K562 (cell line): ENCODE measurements at regions not wholly inside any gene's neighbourhood (a gene's known extent, or its start where the extent isn't known, plus 50 kb on each side); places are given as distances from the start of the nearest gene placed in this dataset.

Experiments used
- BHLHE40 ChIP-seq: IDR thresholded peaks from 2 replicates; pipeline ENCODE4 v1.6.1; 2011; ENCODE audit warnings: low read length, improper control_type of control experiment
- CTCF ChIP-seq, 3 experiments: IDR thresholded peaks in 2 of 3; conservative IDR thresholded peaks in 1 of 3; 2 replicates each; pipeline ENCODE4 v1.5.1; 2011 to 2012; ENCODE audit warnings: low read length in 3 of 3, mild to moderate bottlenecking in 3 of 3, control low read depth in 2 of 3, improper control_type of control experiment in 1 of 3, inconsistent platforms in 1 of 3, low read depth in 1 of 3, mixed read lengths in 1 of 3, moderate library complexity in 1 of 3; ENCODE audit not compliant: insufficient read depth in 2 of 3
- MAX ChIP-seq: sonication (generic); formaldehyde crosslinking; IDR thresholded peaks from 2 replicates; pipeline ENCODE4 v1.9.0; 2022; ENCODE audit warnings: mild to moderate bottlenecking, missing genetic modification reagents
- SAFB ChIP-seq: fragments of 200-400 bp; formaldehyde crosslinking; IDR thresholded peaks from 2 replicates; pipeline ENCODE4 v1.6.1; 2017; ENCODE audit warnings: low read depth, low read length, borderline replicate concordance

- TF ChIP-seq SAFB (no peak), BHLHE40 (no peak), MAX (no peak), CTCF (IDR thresholded peaks at IDR 0.05 in 2 of 3, conservative IDR thresholded peaks at IDR 0.05 in 1 of 3; ENCODE audit: insufficient read depth in 2 of 3, low read depth in 1 of 3, low read length in 3 of 3) (no peak)
Observed at GRCh38 chr18:25735459-25735858, 355.0 kb downstream of the SS18 start.
